ENCODE measurements at regions not wholly inside any gene's neighbourhood (a gene's known extent, or its start where the extent isn't known, plus 50 kb on each side); places are given as distances from the start of the nearest gene placed in this dataset.

GRCh38 chr1:29459620-29459945 is 223.3 kb downstream of the PTPRU start:
- TF ChIP-seq, protein P1, sequence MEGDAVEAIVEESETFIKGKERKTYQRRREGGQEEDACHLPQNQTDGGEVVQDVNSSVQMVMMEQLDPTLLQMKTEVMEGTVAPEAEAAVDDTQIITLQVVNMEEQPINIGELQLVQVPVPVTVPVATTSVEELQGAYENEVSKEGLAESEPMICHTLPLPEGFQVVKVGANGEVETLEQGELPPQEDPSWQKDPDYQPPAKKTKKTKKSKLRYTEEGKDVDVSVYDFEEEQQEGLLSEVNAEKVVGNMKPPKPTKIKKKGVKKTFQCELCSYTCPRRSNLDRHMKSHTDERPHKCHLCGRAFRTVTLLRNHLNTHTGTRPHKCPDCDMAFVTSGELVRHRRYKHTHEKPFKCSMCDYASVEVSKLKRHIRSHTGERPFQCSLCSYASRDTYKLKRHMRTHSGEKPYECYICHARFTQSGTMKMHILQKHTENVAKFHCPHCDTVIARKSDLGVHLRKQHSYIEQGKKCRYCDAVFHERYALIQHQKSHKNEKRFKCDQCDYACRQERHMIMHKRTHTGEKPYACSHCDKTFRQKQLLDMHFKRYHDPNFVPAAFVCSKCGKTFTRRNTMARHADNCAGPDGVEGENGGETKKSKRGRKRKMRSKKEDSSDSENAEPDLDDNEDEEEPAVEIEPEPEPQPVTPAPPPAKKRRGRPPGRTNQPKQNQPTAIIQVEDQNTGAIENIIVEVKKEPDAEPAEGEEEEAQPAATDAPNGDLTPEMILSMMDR (IDR thresholded peaks at IDR 0.05) = no peak
- Mint-ChIP-seq H3K27ac (no peak overlapping the region), H3K27me3 (ENCODE audit: insufficient read depth) (peaks cover 1% of the 10 kb centered on the region; the same call in 1 of the 2 replicates), H3K36me3 (ENCODE audit: low read depth) (no peaks in the 10 kb centered on the region), H3K9me3 (peaks cover 20% of the 10 kb centered on the region), H3K4me3 (no peak overlapping the region), H3K4me1 (ENCODE audit: low read depth) (no peaks in the 10 kb centered on the region)
- no peak for DNase-seq

DNA sequence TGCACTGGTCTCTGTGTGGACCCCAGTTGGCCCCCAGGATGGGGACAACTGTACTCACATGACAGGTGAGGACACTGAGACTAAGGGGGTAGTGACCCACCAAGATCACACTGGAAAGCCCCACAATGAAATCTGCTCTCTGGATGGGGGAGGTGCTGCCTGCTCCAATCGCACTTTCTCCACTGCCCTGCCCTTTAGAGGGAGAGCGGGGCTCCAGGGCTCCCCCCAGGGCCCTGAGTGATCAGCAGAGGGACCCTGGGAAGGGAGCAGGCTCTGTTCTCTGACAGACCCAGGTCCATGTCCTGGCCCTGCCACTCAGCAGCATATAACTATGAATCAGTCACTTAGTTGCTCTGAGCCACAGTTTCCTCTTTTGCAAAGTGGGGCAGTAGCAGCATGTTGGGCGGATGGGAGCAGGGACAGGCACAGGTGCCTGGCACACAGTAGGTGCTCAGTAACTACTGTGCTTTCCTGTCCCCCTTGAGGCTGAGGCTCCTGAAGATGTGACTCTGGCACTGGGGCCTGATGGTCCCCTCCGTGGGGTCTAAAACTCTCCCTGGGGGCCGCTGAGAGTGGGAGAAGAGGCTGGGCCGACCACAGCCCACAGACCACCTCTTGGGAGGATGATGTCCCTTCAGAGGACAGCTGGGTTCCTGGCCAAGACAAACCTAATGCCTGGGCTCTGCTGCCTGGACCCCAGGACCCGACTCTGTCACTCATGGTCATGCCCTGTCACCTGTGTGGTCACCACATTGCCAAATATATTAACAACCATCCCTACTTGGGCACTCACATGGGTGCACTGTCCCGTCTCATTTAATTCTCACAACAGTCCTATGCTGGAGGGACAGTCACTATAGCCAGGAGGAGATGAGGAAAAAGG is 222.7 kb downstream of the PTPRU start:
- no peaks in the 10 kb centered on the region for H3K4me1 Mint-ChIP-seq (ENCODE audit: low read depth)
- no peak for DNase-seq
- no peaks in the 10 kb centered on the region for H3K36me3 Mint-ChIP-seq (ENCODE audit: low read depth)
- TF ChIP-seq, protein P1 (IDR thresholded peaks at IDR 0.05) = no peak
- H3K27ac Mint-ChIP-seq = no peak overlapping the region
- peaks cover 17% of the 10 kb centered on the region for H3K9me3 Mint-ChIP-seq
- H3K27me3 Mint-ChIP-seq (ENCODE audit: insufficient read depth) = peaks cover 1% of the 10 kb centered on the region; the same call in 1 of the 2 replicates
- H3K4me3 Mint-ChIP-seq = no peak overlapping the region

DNA sequence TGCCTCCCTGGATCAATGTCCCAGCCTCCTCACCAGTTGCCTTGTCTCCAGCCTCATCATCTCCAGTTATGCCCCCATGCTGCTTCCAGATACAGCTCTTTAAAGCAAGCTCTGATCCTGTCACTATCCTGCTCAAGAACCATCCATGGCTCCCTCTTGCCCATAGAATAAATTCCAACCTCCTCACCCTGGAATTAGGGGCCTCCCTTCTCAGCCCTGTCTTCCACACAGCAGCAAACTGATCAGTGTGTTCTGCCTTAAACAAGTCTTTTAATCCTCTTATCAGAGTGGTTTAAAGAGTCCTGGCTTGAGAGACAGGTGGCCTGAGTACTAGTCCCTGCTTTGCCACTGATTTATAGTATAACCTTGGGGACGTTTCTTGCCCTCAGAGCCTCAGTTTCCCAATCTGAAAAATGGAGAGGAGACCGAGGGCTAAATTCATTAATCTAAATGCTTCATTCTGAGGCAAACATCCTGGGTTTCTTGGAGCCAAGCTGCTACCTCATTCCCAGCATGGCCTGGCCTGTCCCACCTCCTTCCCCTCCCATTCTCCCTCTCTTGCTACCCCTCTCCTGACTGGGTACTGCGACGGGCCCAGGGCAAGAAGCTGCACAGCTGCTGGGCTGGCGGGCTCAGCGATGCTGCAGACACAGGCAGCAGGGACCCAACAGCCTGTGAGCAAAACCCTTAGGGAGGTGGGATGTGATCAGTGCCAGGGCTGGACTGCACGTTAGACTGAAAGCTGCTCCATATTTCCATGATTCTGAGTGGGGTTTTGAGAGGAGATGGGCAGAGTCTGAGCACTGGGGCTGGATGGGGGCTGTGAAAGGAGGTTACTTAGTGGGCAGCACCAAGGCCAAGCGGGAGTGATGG is 221.4 kb downstream of the PTPRU start:
- Mint-ChIP-seq H3K9me3 (peaks cover 12% of the 10 kb centered on the region), H3K27ac (no peak overlapping the region), H3K4me3 (no peak overlapping the region), H3K36me3 (ENCODE audit: low read depth) (no peaks in the 10 kb centered on the region), H3K27me3 (ENCODE audit: insufficient read depth) (peaks cover 5% of the 10 kb centered on the region; the same call in 1 of the 2 replicates), H3K4me1 (ENCODE audit: low read depth) (no peaks in the 10 kb centered on the region)
- DNase-seq = no peak
- TF ChIP-seq, protein P1 (IDR thresholded peaks at IDR 0.05) = no peak

- TF ChIP-seq, protein P1 (IDR thresholded peaks at IDR 0.05) = no peak
- H3K4me3 Mint-ChIP-seq = no peak overlapping the region
- no peaks in the 10 kb centered on the region for H3K36me3 Mint-ChIP-seq (ENCODE audit: low read depth)
- H3K4me1 Mint-ChIP-seq (ENCODE audit: low read depth) = no peaks in the 10 kb centered on the region
- no peak for DNase-seq
- H3K27me3 Mint-ChIP-seq (ENCODE audit: insufficient read depth) = peaks cover 7% of the 10 kb centered on the region; the same call in 1 of the 2 replicates
- no peak overlapping the region for H3K27ac Mint-ChIP-seq
- peaks cover 12% of the 10 kb centered on the region for H3K9me3 Mint-ChIP-seq
Observed at GRCh38 chr1:29456685-29457435, 220.5 kb downstream of the PTPRU start.

GRCh38 chr1:29455781-29456180 is 219.5 kb downstream of the PTPRU start:
- H3K27me3 Mint-ChIP-seq (ENCODE audit: insufficient read depth) = peaks cover 6% of the 10 kb centered on the region; the same call in 1 of the 2 replicates
- H3K9me3 Mint-ChIP-seq = peaks cover 12% of the 10 kb centered on the region
- no peaks in the 10 kb centered on the region for H3K4me1 Mint-ChIP-seq (ENCODE audit: low read depth)
- H3K27ac Mint-ChIP-seq = no peak overlapping the region
- H3K4me3 Mint-ChIP-seq = no peak overlapping the region
- no peaks in the 10 kb centered on the region for H3K36me3 Mint-ChIP-seq (ENCODE audit: low read depth)
- TF ChIP-seq, protein P1 (IDR thresholded peaks at IDR 0.05) = no peak
- no peak for DNase-seq

All from HFFc6 (cell line).